Ishikawa (cell line): ENCODE measurements at regions not wholly inside any gene's neighbourhood (a gene's known extent, or its start where the extent isn't known, plus 50 kb on each side); places are given as distances from the start of the nearest gene placed in this dataset.

Experiments
- CEBPB ChIP-seq: IDR thresholded peaks from 2 replicates; pipeline ENCODE4 v1.6.1; 2012
- EGR1 ChIP-seq: IDR thresholded peaks from 2 replicates; pipeline ENCODE4 v1.6.1; 2012
- EP300 ChIP-seq: IDR thresholded peaks from 2 replicates; pipeline ENCODE4 v1.6.1; 2012; ENCODE audit warnings: borderline replicate concordance
- FOXM1 ChIP-seq: IDR thresholded peaks from 2 replicates; pipeline ENCODE4 v1.6.1; 2012; ENCODE audit warnings: low read depth, borderline replicate concordance
- MAX ChIP-seq: IDR thresholded peaks from 2 replicates; pipeline ENCODE4 v1.6.1; 2012
- NFIC ChIP-seq: IDR thresholded peaks from 2 replicates; pipeline ENCODE4 v1.6.1; 2012
- RAD21 ChIP-seq: IDR thresholded peaks from 2 replicates; pipeline ENCODE4 v1.6.1; 2012; ENCODE audit warnings: low read depth
- TAF1 ChIP-seq: IDR thresholded peaks from 2 replicates; pipeline ENCODE4 v1.6.1; 2012; ENCODE audit warnings: low read depth, mild to moderate bottlenecking
- TCF12 ChIP-seq: IDR thresholded peaks from 2 replicates; pipeline ENCODE4 v1.6.1; 2012; ENCODE audit warnings: low read depth
- TEAD4 ChIP-seq: IDR thresholded peaks from 2 replicates; pipeline ENCODE4 v1.6.1; 2012
- USF1 ChIP-seq: IDR thresholded peaks from 2 replicates; pipeline ENCODE4 v1.6.1; 2012
- YY1 ChIP-seq: IDR thresholded peaks from 2 replicates; pipeline ENCODE4 v1.6.1; 2012; ENCODE audit warnings: low read depth
- ZBTB7A ChIP-seq: IDR thresholded peaks from 2 replicates; pipeline ENCODE4 v1.6.1; 2012; ENCODE audit warnings: low read depth
- TF ChIP-seq, protein P1 (sequence below): IDR thresholded peaks from 2 replicates; pipeline ENCODE4 v1.6.1; 2012; ENCODE audit warnings: low read depth, mild to moderate bottlenecking

GRCh38 chr6:33945931-33946330 is 142.1 kb upstream of the MLN start:
- TF ChIP-seq TEAD4 = no peak
- TF ChIP-seq, protein P1, sequence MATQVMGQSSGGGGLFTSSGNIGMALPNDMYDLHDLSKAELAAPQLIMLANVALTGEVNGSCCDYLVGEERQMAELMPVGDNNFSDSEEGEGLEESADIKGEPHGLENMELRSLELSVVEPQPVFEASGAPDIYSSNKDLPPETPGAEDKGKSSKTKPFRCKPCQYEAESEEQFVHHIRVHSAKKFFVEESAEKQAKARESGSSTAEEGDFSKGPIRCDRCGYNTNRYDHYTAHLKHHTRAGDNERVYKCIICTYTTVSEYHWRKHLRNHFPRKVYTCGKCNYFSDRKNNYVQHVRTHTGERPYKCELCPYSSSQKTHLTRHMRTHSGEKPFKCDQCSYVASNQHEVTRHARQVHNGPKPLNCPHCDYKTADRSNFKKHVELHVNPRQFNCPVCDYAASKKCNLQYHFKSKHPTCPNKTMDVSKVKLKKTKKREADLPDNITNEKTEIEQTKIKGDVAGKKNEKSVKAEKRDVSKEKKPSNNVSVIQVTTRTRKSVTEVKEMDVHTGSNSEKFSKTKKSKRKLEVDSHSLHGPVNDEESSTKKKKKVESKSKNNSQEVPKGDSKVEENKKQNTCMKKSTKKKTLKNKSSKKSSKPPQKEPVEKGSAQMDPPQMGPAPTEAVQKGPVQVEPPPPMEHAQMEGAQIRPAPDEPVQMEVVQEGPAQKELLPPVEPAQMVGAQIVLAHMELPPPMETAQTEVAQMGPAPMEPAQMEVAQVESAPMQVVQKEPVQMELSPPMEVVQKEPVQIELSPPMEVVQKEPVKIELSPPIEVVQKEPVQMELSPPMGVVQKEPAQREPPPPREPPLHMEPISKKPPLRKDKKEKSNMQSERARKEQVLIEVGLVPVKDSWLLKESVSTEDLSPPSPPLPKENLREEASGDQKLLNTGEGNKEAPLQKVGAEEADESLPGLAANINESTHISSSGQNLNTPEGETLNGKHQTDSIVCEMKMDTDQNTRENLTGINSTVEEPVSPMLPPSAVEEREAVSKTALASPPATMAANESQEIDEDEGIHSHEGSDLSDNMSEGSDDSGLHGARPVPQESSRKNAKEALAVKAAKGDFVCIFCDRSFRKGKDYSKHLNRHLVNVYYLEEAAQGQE = no peak
- TF ChIP-seq EP300 = no peak
- no peak for TF ChIP-seq FOXM1
- TF ChIP-seq TCF12 = no peak
- TF ChIP-seq MAX = no peak
- TF ChIP-seq USF1 = no peak

GRCh38 chr6:33944686-33945411 is 141.0 kb upstream of the MLN start:
- TF ChIP-seq NFIC (no peak), ZBTB7A (no peak), USF1 (no peak), TAF1 (no peak), YY1 (no peak), FOXM1 (no peak), EP300 (no peak), TCF12 (no peak), CEBPB (no peak), MAX (no peak), RAD21 (no peak), TEAD4 (no peak), EGR1 (no peak)
- TF ChIP-seq, protein P1 = no peak

GRCh38 chr6:33936886-33937285 is 133.1 kb upstream of the MLN start:
- TF ChIP-seq EP300 (no peak), YY1 (no peak), MAX (no peak), RAD21 (no peak)

- TF ChIP-seq CEBPB (no peak), YY1 (no peak)
- TF ChIP-seq, protein P1 = no peak
These were observed 131.8 kb upstream of the MLN start for GRCh38 chr6:33935439-33936080.

GRCh38 chr6:33934731-33935270 is 131.0 kb upstream of the MLN start:
- no peak for TF ChIP-seq TEAD4
- TF ChIP-seq USF1 = no peak
- TF ChIP-seq TCF12 = no peak
- no peak for TF ChIP-seq YY1
- no peak for TF ChIP-seq EGR1
- TF ChIP-seq CEBPB = no peak
